ENCODE measurements at regions not wholly inside any gene's neighbourhood (a gene's known extent, or its start where the extent isn't known, plus 50 kb on each side); places are given as distances from the start of the nearest gene placed in this dataset.
"Not testable (repeated sequence)": the region's sequence is repeated elsewhere in the genome, so short reads cannot be mapped to it uniquely, and the experiment has no call there.

GRCh38 chr22:23395530-23396361 lies 184.3 kb downstream of the IGLL1 start:
- no peak for DNase-seq (ENCODE audit: low read depth)

GRCh38 chr22:23394525-23395326 lies 185.4 kb downstream of the IGLL1 start:
- DNase-seq (ENCODE audit: low read depth): no peak

GRCh38 chr22:23393721-23394320 lies 186.3 kb downstream of the IGLL1 start:
- no peak for DNase-seq (ENCODE audit: low read depth)

GRCh38 chr22:23393199-23393598 lies 186.9 kb downstream of the IGLL1 start:
- DNase-seq (ENCODE audit: low read depth): not testable (repeated sequence)

- no peak for DNase-seq (ENCODE audit: low read depth)
Observed at GRCh38 chr22:23392420-23393121, 187.5 kb downstream of the IGLL1 start.

- no peak for DNase-seq (ENCODE audit: low read depth)
Observed at GRCh38 chr22:23391022-23391421, 189.1 kb downstream of the IGLL1 start.

GRCh38 chr22:23389271-23390071 lies 190.6 kb downstream of the IGLL1 start:
- no peak for DNase-seq (ENCODE audit: low read depth)

- no peak for DNase-seq (ENCODE audit: low read depth)
Observed at GRCh38 chr22:23388517-23388890, 191.6 kb downstream of the IGLL1 start.

- no peak for DNase-seq (ENCODE audit: low read depth)
Observed at GRCh38 chr22:23387827-23388516, 192.1 kb downstream of the IGLL1 start.

GRCh38 chr22:23386822-23387580 lies 193.1 kb downstream of the IGLL1 start:
- no peak for DNase-seq (ENCODE audit: low read depth)

GRCh38 chr22:23385678-23386631 lies 194.1 kb downstream of the IGLL1 start:
- peak; percentile 71 for DNase-seq (ENCODE audit: low read depth)

- DNase-seq (ENCODE audit: low read depth): no peak
Observed at GRCh38 chr22:23384923-23385677, 195.0 kb downstream of the IGLL1 start.

- DNase-seq (ENCODE audit: low read depth): no peak
Observed at GRCh38 chr22:23384431-23384830, 195.7 kb downstream of the IGLL1 start.

GRCh38 chr22:23383491-23384361 lies 196.4 kb downstream of the IGLL1 start:
- no peak for DNase-seq (ENCODE audit: low read depth)

GRCh38 chr22:23382428-23383218 lies 197.5 kb downstream of the IGLL1 start:
- DNase-seq (ENCODE audit: low read depth): no peak

Measured in stimulated activated CD8-positive, alpha-beta memory T cell treated with anti-CD3 and anti-CD28 coated beads, Interleukin-4, amount 100 ng/mL, for 24 hours (primary cell).